DND-41 (cell line): ENCODE measurements at regions not wholly inside any gene's neighbourhood (a gene's known extent, or its start where the extent isn't known, plus 50 kb on each side); places are given as distances from the start of the nearest gene placed in this dataset.

Source experiments
- CTCF ChIP-seq: IDR thresholded peaks from 2 replicates; pipeline ENCODE4 v1.5.1; 2012; ENCODE audit warnings: borderline replicate concordance, low read length, moderate library complexity, mild to moderate bottlenecking; ENCODE audit not compliant: poor library complexity, severe bottlenecking; ENCODE audit errors: extremely low read depth
- EZH2 ChIP-seq: IDR thresholded peaks from 3 replicates; pipeline ENCODE4 v1.6.1; 2012; ENCODE audit warnings: borderline replicate concordance, low read depth, mild to moderate bottlenecking, moderate library complexity, low read length, inconsistent platforms; ENCODE audit not compliant: severe bottlenecking

- TF ChIP-seq CTCF, result no peak
- no peak for TF ChIP-seq EZH2
Measured at GRCh38 chr21:16134134-16134533, 404.4 kb downstream of the USP25 start.
